ENCODE measurements at regions not wholly inside any gene's neighbourhood (a gene's known extent, or its start where the extent isn't known, plus 50 kb on each side); places are given as distances from the start of the nearest gene placed in this dataset.

DNA sequence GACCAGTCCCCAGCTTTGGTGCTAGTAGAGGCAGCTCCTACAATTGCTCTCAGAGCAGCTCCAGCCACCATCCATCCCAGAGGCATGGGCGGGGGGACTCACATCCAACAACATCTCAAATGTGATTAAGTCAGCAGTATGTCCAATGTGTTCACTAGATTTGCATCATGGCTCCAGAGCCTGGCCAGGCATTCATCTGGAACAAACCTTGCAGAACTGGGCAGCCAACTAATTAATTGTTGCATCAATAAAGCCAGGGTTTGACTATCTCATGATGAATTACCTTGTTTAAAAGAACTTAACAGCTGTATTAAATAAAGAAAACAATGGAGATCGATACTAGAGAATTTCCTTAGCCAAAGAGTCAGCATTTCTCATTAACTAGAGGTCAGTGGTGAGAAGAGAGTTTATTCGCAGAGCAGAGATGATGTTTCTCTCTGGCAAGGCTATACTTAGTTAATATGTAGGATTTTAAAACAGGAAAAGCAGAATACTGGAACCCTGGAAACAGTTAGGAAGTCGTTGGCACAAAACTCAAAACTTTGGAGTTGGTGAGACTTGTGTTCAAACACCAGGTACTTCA, 494.4 kb downstream of the GRIN2A start:
- no peak overlapping the region for H3K27ac ChIP-seq (ENCODE audit: low read depth, low read length)
- no peaks in the 10 kb centered on the region for H3K36me3 ChIP-seq (ENCODE audit: control insufficient read depth, low read length)
- H3K9me2 ChIP-seq (replicated peaks; ENCODE audit: control insufficient read depth, low read length) = no peaks in the 10 kb centered on the region
- H3K79me2 ChIP-seq (ENCODE audit: control insufficient read depth, low read length) = no peaks in the 10 kb centered on the region
- no peaks in the 10 kb centered on the region for H3K27me3 ChIP-seq (ENCODE audit: control insufficient read depth, low read length)
- no peak for TF ChIP-seq EZH2phosphoT487 (IDR thresholded peaks at IDR 0.05; ENCODE audit: borderline replicate concordance, low read length)
- TF ChIP-seq CTCF (IDR thresholded peaks at IDR 0.05; ENCODE audit: low read depth, low read length, poor library complexity, severe bottlenecking) = no peak
- no peaks in the 10 kb centered on the region for H3K4me1 ChIP-seq (ENCODE audit: control insufficient read depth, low read length)
- no peaks in the 10 kb centered on the region for H3F3A ChIP-seq (ENCODE audit: control insufficient read depth, insufficient read depth)
- no peak overlapping the region for H3K4me2 ChIP-seq (ENCODE audit: low read length)
- H4K20me1 ChIP-seq (ENCODE audit: control insufficient read depth, insufficient read depth, low read depth, low read length) = no peaks in the 10 kb centered on the region
- no peaks in the 10 kb centered on the region for H3K9me3 ChIP-seq (ENCODE audit: control insufficient read depth, insufficient read depth, low read length)
- H3K4me3 ChIP-seq (ENCODE audit: low read length) = no peak overlapping the region

DNA sequence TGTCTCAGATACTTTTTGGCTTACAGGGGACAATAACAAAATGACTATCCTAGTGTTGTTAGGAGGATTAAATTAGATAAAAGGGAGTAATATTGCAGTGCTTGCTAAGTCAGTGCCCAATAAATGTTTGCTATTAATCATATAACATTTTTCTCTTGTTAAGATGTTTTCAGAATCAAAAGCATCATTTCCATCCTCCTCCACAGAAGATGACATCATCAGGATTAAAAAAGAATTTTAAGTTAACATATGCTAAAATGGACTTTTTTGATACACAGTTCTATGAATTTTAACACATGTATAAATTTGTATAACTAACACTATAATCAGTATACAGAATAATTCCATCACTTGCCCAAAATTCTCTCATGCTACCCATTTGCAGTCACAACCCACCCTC, 492.6 kb downstream of the GRIN2A start:
- Histone ChIP-seq H3K27me3 (ENCODE audit: control insufficient read depth, low read length) (no peaks in the 10 kb centered on the region), H3K4me1 (ENCODE audit: control insufficient read depth, low read length) (no peaks in the 10 kb centered on the region), H3K9me2 (replicated peaks; ENCODE audit: control insufficient read depth, low read length) (no peaks in the 10 kb centered on the region), H3F3A (ENCODE audit: control insufficient read depth, insufficient read depth) (no peaks in the 10 kb centered on the region), H3K36me3 (ENCODE audit: control insufficient read depth, low read length) (no peaks in the 10 kb centered on the region), H3K4me2 (ENCODE audit: low read length) (no peak overlapping the region), H3K27ac (ENCODE audit: low read depth, low read length) (no peak overlapping the region), H3K4me3 (ENCODE audit: low read length) (no peak overlapping the region), H3K9me3 (ENCODE audit: control insufficient read depth, insufficient read depth, low read length) (no peaks in the 10 kb centered on the region), H4K20me1 (ENCODE audit: control insufficient read depth, insufficient read depth, low read depth, low read length) (no peaks in the 10 kb centered on the region), H3K79me2 (ENCODE audit: control insufficient read depth, low read length) (no peaks in the 10 kb centered on the region)
- TF ChIP-seq CTCF (IDR thresholded peaks at IDR 0.05; ENCODE audit: low read depth, low read length, poor library complexity, severe bottlenecking) (no peak), EZH2phosphoT487 (IDR thresholded peaks at IDR 0.05; ENCODE audit: borderline replicate concordance, low read length) (no peak)

GRCh38 chr16:9695152-9695551, 487.1 kb downstream of the GRIN2A start:
- Histone ChIP-seq H3K4me2 (ENCODE audit: low read length) (no peak overlapping the region), H3K9me3 (ENCODE audit: control insufficient read depth, insufficient read depth, low read length) (no peaks in the 10 kb centered on the region), H3F3A (ENCODE audit: control insufficient read depth, insufficient read depth) (no peaks in the 10 kb centered on the region), H3K4me3 (ENCODE audit: low read length) (no peak overlapping the region), H3K4me1 (ENCODE audit: control insufficient read depth, low read length) (no peaks in the 10 kb centered on the region), H3K27me3 (ENCODE audit: control insufficient read depth, low read length) (no peaks in the 10 kb centered on the region), H3K36me3 (ENCODE audit: control insufficient read depth, low read length) (no peaks in the 10 kb centered on the region), H4K20me1 (ENCODE audit: control insufficient read depth, insufficient read depth, low read depth, low read length) (no peaks in the 10 kb centered on the region), H3K27ac (ENCODE audit: low read depth, low read length) (no peak overlapping the region), H3K9me2 (replicated peaks; ENCODE audit: control insufficient read depth, low read length) (no peaks in the 10 kb centered on the region), H3K79me2 (ENCODE audit: control insufficient read depth, low read length) (no peaks in the 10 kb centered on the region)
- TF ChIP-seq CTCF (IDR thresholded peaks at IDR 0.05; ENCODE audit: low read depth, low read length, poor library complexity, severe bottlenecking) (no peak), EZH2phosphoT487 (IDR thresholded peaks at IDR 0.05; ENCODE audit: borderline replicate concordance, low read length) (no peak)

Data from DOHH2 (cell line).